ENCODE measurements at regions not wholly inside any gene's neighbourhood (a gene's known extent, or its start where the extent isn't known, plus 50 kb on each side); places are given as distances from the start of the nearest gene placed in this dataset.

GRCh38 chr2:160905862-160906261 lies 254.4 kb upstream of the TANK start:
- TF ChIP-seq CTCF (IDR thresholded peaks at IDR 0.05) (no peak), POLR2A (IDR thresholded peaks at IDR 0.05) (no peak)

Measured in tibial nerve (tissue), 3 donors.